Nephron progenitor cell (in vitro differentiated cells): ENCODE measurements at regions not wholly inside any gene's neighbourhood (a gene's known extent, or its start where the extent isn't known, plus 50 kb on each side); places are given as distances from the start of the nearest gene placed in this dataset.

Experiments
- DNase-seq: peaks from one replicate; pipeline ENCODE4 v3.0.0; 2021
- H3K27ac Mint-ChIP-seq: 2 replicates; pipeline ENCODE4 v1.8.0; 2021; ENCODE audit warnings: mild to moderate bottlenecking, moderate library complexity, mixed read lengths
- H3K27me3 Mint-ChIP-seq: 2 replicates; pipeline ENCODE4 v1.8.0; 2021; ENCODE audit warnings: mild to moderate bottlenecking, low read depth, mixed read lengths; ENCODE audit not compliant: poor library complexity
- H3K36me3 Mint-ChIP-seq: 2 replicates; pipeline ENCODE4 v1.8.0; 2021; ENCODE audit warnings: low read depth, mixed read lengths
- H3K4me1 Mint-ChIP-seq: 2 replicates; pipeline ENCODE4 v1.8.0; 2021; ENCODE audit warnings: mixed read lengths
- H3K4me3 Mint-ChIP-seq: 2 replicates; pipeline ENCODE4 v1.8.0; 2021; ENCODE audit warnings: mild to moderate bottlenecking, moderate library complexity, mixed read lengths
- H3K9me3 Mint-ChIP-seq: 2 replicates; pipeline ENCODE4 v1.8.0; 2021; ENCODE audit warnings: mild to moderate bottlenecking, moderate library complexity, mixed read lengths
- CTCF ChIP-seq: fragments of 200-600 bp; sonication (generic); IDR thresholded peaks from 2 replicates; pipeline ENCODE4 v1.5.0; 2021; ENCODE audit warnings: antibody characterized with exemption

- no peak for TF ChIP-seq CTCF
- Mint-ChIP-seq H3K9me3 (peaks cover 6% of the 10 kb centered on the region), H3K4me3 (peak overlapping the region; percentile 95), H3K4me1 (peaks cover 38% of the 10 kb centered on the region), H3K36me3 (peaks cover 1% of the 10 kb centered on the region), H3K27me3 (peaks cover 51% of the 10 kb centered on the region), H3K27ac (no peak overlapping the region)
- no peak for DNase-seq
Observed at GRCh38 chr3:159761848-159762635, 226.6 kb upstream of the IL12A start.

- H3K4me1 Mint-ChIP-seq = peaks cover 48% of the 10 kb centered on the region
- no peaks in the 10 kb centered on the region for H3K9me3 Mint-ChIP-seq
- H3K36me3 Mint-ChIP-seq = no peaks in the 10 kb centered on the region
- H3K27ac Mint-ChIP-seq = no peak overlapping the region
- no peak for TF ChIP-seq CTCF
- DNase-seq = peak; percentile 55
- peaks cover 47% of the 10 kb centered on the region for H3K27me3 Mint-ChIP-seq
- peak overlapping the region; percentile 95 for H3K4me3 Mint-ChIP-seq
Observed at GRCh38 chr3:159763011-159763601, 225.5 kb upstream of the IL12A start.

- H3K27ac Mint-ChIP-seq = no peak overlapping the region
- peaks cover 48% of the 10 kb centered on the region for H3K4me1 Mint-ChIP-seq
- DNase-seq = peak; percentile 81
- no peak for TF ChIP-seq CTCF
- no peaks in the 10 kb centered on the region for H3K36me3 Mint-ChIP-seq
- peak overlapping the region; percentile 95 for H3K4me3 Mint-ChIP-seq
- H3K9me3 Mint-ChIP-seq = no peaks in the 10 kb centered on the region
- H3K27me3 Mint-ChIP-seq = peaks cover 50% of the 10 kb centered on the region
Observed at GRCh38 chr3:159763602-159764489, 224.8 kb upstream of the IL12A start.

DNA sequence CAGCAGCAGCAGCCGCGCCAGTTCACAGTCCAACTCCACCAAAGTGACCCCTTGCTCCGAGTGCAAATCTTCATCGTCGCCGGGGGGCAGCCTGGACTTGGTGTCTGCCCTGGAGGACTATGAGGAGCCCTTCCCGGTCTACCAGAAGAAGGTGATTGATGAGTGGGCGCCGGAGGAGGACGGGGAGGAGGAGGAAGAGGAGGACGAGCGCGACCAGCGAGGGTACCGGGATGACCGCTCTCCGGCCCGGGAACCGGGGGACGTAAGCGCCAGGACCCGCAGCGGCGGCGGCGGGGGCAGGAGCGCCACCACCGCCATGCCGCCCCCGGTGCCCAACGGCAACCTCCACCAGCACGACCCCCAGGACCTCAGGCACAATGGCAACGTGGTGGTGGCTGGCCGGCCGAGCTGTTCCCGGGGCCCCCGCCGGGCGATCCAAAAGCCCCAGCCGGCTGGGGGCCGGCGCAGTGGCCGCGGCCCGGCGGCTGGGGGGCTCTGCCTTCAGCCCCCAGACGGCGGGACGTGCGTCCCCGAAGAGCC is 224.1 kb upstream of the IL12A start:
- Mint-ChIP-seq H3K27me3 (peaks cover 50% of the 10 kb centered on the region), H3K36me3 (no peaks in the 10 kb centered on the region), H3K9me3 (no peaks in the 10 kb centered on the region), H3K27ac (no peak overlapping the region), H3K4me1 (peaks cover 48% of the 10 kb centered on the region), H3K4me3 (peak overlapping the region; percentile 95)
- peak; percentile 46 for DNase-seq
- TF ChIP-seq CTCF = no peak

DNA sequence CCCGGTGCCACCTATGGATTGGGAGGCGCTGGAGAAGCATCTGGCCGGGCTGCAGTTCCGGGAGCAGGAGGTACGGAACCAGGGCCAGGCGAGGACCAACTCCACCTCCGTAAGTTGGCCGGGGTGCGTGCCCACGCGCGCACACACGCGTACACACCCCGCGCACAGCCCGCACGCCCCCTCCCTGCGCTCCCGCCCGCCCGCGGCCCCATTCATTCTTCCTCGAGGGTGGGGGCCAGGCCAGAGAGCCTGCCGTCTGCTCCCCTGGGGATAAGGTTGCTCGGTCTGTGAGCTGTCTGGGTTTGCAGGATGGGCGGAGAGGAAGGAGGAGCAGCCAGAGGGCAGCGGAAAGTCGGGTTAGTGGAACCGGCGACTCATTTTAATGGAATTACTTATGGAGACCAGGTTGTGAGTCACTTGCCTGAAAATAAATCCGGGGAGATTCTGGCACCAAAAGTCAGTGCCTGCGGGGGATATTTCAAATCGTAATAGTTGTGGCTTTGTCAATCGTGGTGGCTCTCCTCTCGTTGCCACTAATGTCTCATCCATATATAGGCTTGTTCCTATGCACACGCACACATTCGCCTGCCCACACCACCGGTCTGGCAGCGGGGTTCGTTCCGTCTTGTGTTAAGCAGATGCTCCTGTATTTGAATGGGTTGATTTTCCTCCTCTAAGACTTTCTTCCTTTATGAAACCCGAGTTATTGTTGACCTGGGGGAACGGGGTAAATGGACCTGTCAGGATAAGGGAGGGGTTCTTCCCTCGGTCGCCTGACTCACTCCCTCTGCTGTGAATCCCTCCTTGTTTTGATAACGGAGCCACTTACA is 223.4 kb upstream of the IL12A start:
- Mint-ChIP-seq H3K4me1 (peaks cover 48% of the 10 kb centered on the region), H3K36me3 (no peaks in the 10 kb centered on the region), H3K27me3 (peaks cover 50% of the 10 kb centered on the region), H3K9me3 (no peaks in the 10 kb centered on the region), H3K4me3 (peak overlapping the region; percentile 88), H3K27ac (peak overlapping the region; percentile 74)
- DNase-seq = peak; percentile 63
- no peak for TF ChIP-seq CTCF
